ENCODE measurements at regions not wholly inside any gene's neighbourhood (a gene's known extent, or its start where the extent isn't known, plus 50 kb on each side); places are given as distances from the start of the nearest gene placed in this dataset.
"Not testable (repeated sequence)": the region's sequence is repeated elsewhere in the genome, so short reads cannot be mapped to it uniquely, and the experiment has no call there.

DNA sequence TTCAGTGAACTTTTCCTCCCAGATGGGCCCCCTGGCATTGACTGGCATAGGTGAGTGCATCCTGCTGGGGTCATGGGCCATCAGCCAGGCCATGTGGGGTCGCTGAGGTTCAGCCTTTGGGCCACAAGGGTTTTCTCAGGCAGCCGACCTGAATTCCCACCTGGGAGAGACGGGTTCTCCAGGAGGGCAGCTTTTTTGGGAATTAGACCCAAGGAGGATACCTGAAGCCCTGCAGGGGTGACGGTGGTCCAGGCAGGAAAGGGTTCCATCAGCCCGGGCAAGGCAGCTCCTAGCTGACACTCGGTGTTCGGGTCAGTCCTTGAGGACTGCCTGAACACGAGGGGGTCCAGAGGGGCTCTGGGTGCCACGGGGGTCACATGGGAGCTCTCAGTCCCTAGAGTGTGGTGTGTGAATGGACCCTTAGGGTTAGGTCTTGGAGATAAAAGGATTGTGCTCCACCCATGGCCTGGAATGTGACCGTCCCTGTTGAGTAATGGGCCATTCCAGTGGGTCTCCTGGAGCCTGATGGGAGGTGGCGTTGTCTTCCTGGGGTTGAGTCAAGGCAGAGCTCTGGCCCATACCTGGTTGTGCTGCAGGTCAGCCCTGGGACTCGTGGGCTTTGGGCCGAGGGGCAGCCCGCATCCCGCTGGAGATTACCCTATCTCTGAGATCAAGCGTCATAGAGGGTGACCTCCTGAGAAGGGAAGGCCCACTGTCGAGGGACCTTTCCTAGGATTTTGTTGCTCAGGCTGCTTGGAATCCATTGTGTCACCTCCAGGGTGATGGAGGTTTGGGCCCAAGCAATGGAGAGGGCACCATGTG is 192.8 kb downstream of the UBE3A start:
- no peak overlapping the region for H3K4me2 ChIP-seq (ENCODE audit: low read length)
- H3K9me3 ChIP-seq (ENCODE audit: insufficient read depth, low read length), result no peaks in the 10 kb centered on the region
- TF ChIP-seq EZH2phosphoT487 (IDR thresholded peaks at IDR 0.05; ENCODE audit: low read depth) (no peak), CTCF (IDR thresholded peaks at IDR 0.05; ENCODE audit: low read depth, low read length) (no peak)
- no peaks in the 10 kb centered on the region for H3K4me1 ChIP-seq (ENCODE audit: low read length)
- no peaks in the 10 kb centered on the region for H3K36me3 ChIP-seq (replicated peaks; ENCODE audit: low read depth, low read length)
- no peaks in the 10 kb centered on the region for H3K79me2 ChIP-seq (ENCODE audit: low read length)
- no peaks in the 10 kb centered on the region for H3K27me3 ChIP-seq (ENCODE audit: low read depth, low read length)
- H3K27ac ChIP-seq (ENCODE audit: low read length), result no peak overlapping the region
- no peaks in the 10 kb centered on the region for H4K20me1 ChIP-seq (ENCODE audit: insufficient read depth, low read length)
- no peak overlapping the region for H2AFZ ChIP-seq (ENCODE audit: low read depth, low read length)
- no peak overlapping the region for H3K4me3 ChIP-seq (ENCODE audit: low read length)
- H3K9ac ChIP-seq (ENCODE audit: low read length), result no peak overlapping the region

DNA sequence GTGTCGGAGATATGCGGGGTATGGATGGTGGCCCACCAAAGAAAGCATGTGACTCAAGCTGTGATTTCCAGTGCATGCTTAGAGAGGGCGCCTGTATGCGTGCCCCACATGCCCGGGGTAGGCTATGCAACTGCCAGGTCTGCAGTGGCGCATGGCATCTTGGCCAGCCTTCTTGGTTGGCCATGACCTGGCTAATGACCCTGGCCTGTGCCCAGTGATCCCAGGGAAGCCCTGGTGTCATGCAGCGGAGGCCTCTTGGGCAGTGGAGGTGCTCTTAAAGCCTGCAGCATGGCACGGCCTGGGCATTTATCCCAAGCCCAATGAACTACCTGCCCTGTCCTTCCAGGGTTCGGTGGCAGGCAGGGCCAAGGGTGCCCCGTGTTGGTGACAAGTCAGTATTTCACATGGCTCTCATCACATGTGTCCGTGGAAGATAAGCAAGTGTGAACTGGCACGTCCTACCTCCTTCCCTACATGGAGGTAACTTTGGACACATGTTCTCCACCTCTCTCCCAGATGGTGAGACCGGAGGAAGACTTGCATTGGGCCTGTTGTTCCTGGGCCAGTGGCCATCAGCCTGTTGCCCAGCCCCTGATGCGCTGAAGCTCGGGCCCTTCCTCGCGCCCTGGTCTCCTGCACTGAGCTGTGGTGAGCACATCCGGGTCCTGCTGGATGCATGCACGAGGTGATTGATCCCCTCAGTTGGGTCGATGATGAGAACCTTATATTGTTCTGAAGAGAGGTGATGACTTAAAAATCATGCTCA is 192.0 kb downstream of the UBE3A start:
- H3K27ac ChIP-seq (ENCODE audit: low read length), result no peak overlapping the region
- H3K79me2 ChIP-seq (ENCODE audit: low read length), result no peaks in the 10 kb centered on the region
- no peak overlapping the region for H2AFZ ChIP-seq (ENCODE audit: low read depth, low read length)
- no peak overlapping the region for H3K4me3 ChIP-seq (ENCODE audit: low read length)
- H3K4me1 ChIP-seq (ENCODE audit: low read length), result no peaks in the 10 kb centered on the region
- H3K36me3 ChIP-seq (replicated peaks; ENCODE audit: low read depth, low read length), result no peaks in the 10 kb centered on the region
- no peak overlapping the region for H3K4me2 ChIP-seq (ENCODE audit: low read length)
- no peak for TF ChIP-seq CTCF (IDR thresholded peaks at IDR 0.05; ENCODE audit: low read depth, low read length)
- TF ChIP-seq EZH2phosphoT487 (IDR thresholded peaks at IDR 0.05; ENCODE audit: low read depth), result no peak
- no peak overlapping the region for H3K9ac ChIP-seq (ENCODE audit: low read length)
- no peaks in the 10 kb centered on the region for H3K9me3 ChIP-seq (ENCODE audit: insufficient read depth, low read length)
- no peaks in the 10 kb centered on the region for H3K27me3 ChIP-seq (ENCODE audit: low read depth, low read length)
- H4K20me1 ChIP-seq (ENCODE audit: insufficient read depth, low read length), result no peaks in the 10 kb centered on the region

DNA sequence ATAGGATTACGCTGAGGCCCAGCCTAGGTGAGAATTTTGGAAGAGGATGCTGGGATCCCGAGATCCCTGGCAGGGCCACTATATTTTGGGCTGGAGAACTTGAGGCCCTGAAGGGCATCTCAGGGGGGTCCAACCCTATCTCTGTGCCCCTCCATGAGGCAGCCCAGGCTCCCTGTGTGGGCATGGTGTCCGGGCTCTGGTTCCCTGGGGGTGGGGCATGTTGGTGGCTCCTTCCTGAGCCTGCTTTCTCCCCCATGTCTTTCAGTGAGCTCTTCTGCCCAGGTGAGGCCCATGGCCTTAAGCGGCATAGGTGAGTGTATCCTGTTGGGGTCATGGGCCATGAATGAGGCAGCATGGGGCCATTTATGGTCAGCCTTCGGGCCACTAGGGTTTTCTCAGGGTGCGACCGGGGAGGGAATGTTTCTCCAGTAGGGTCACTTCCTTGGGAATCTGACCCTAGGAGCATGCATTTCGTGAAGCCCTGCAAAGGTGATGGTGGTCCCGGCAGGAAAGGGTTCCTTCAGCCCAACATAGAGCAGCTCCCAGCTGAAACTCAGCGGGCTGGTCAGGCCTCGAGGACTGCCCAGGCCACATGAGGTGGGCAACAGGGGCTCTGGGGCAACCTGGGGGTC is 191.3 kb downstream of the UBE3A start:
- H3K4me2 ChIP-seq (ENCODE audit: low read length), result no peak overlapping the region
- no peaks in the 10 kb centered on the region for H3K27me3 ChIP-seq (ENCODE audit: low read depth, low read length)
- H3K36me3 ChIP-seq (replicated peaks; ENCODE audit: low read depth, low read length), result no peaks in the 10 kb centered on the region
- no peak overlapping the region for H3K27ac ChIP-seq (ENCODE audit: low read length)
- no peak overlapping the region for H3K4me3 ChIP-seq (ENCODE audit: low read length)
- TF ChIP-seq CTCF (IDR thresholded peaks at IDR 0.05; ENCODE audit: low read depth, low read length) (no peak), EZH2phosphoT487 (IDR thresholded peaks at IDR 0.05; ENCODE audit: low read depth) (no peak)
- no peak overlapping the region for H2AFZ ChIP-seq (ENCODE audit: low read depth, low read length)
- H3K9ac ChIP-seq (ENCODE audit: low read length), result no peak overlapping the region
- no peaks in the 10 kb centered on the region for H3K4me1 ChIP-seq (ENCODE audit: low read length)
- no peaks in the 10 kb centered on the region for H4K20me1 ChIP-seq (ENCODE audit: insufficient read depth, low read length)
- no peaks in the 10 kb centered on the region for H3K79me2 ChIP-seq (ENCODE audit: low read length)
- H3K9me3 ChIP-seq (ENCODE audit: insufficient read depth, low read length), result no peaks in the 10 kb centered on the region

DNA sequence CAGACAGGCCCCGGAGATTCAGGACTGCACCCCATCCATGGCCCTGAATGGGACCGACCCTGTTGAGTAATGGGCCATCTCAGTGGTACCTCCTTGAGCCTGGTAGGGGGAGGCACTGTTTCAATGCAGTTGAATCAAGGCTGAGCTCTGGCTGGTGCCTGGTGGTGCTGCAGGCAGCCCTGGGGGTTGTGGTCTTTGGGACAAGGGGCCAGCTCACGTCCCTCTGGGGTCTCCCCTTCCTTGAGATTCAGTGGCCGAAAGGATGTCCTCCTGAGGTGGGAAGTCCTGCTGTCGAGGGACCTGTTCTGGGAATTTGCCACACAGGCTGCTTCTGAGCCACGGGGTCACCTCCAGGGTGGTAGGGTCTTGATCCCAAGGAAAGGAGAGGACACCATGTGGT is 190.7 kb downstream of the UBE3A start:
- H4K20me1 ChIP-seq (ENCODE audit: insufficient read depth, low read length); H2AFZ ChIP-seq (ENCODE audit: low read depth, low read length); H3K4me3 ChIP-seq (ENCODE audit: low read length); H3K4me1 ChIP-seq (ENCODE audit: low read length); H3K27ac ChIP-seq (ENCODE audit: low read length); H3K36me3 ChIP-seq (replicated peaks; ENCODE audit: low read depth, low read length); H3K9ac ChIP-seq (ENCODE audit: low read length); H3K4me2 ChIP-seq (ENCODE audit: low read length); H3K27me3 ChIP-seq (ENCODE audit: low read depth, low read length); H3K79me2 ChIP-seq (ENCODE audit: low read length); H3K9me3 ChIP-seq (ENCODE audit: insufficient read depth, low read length): not testable (repeated sequence)

Measured in OCI-LY3 (cell line).